ENCODE measurements at regions not wholly inside any gene's neighbourhood (a gene's known extent, or its start where the extent isn't known, plus 50 kb on each side); places are given as distances from the start of the nearest gene placed in this dataset.

- DNase-seq: no peak
Measured at GRCh38 chr4:11546391-11547175, 117.9 kb upstream of the HS3ST1 start.

DNA sequence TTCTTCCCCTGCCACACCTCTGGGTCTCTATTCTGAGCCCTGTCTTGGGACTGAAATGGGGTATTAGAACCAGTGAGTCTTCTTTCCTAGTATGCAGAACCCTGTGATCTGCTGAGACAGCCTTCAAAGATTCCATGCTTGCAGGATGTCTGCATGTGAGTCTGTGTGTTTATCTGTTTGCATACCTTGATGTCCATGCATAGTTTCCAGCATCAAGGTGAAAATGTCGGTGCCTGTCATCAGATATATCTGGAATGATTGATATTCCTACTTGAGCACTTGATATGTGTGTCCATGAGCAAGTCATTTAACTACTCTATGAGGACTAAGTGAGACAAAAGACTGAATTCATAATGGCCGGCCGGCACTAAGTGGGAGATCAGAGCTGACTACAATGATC lies 117.0 kb upstream of the HS3ST1 start:
- no peak for DNase-seq

- DNase-seq: no peak
Measured at GRCh38 chr4:11544211-11544610, 115.5 kb upstream of the HS3ST1 start.

- DNase-seq: no peak
Measured at GRCh38 chr4:11543706-11544105, 115.0 kb upstream of the HS3ST1 start.

DNA sequence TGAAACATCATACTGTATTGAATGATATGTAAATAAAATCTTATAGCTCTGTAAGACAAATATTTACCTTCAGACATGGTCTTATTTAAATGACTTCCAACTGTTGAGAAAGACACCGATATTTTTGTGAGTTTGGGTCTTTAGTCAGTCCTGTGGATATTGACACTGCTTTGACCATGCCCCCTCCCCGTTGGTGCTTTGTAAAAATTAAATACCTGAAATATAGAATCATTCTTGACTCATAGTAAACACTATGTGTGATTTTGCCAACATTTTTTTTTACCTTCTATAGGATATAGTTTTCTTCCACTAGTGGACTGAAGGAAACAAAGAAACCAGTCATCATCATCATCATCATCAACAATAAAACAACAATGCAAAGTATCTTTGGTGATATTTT lies 114.3 kb upstream of the HS3ST1 start:
- no peak for DNase-seq

- no peak for DNase-seq
Measured at GRCh38 chr4:11537846-11538245, 109.2 kb upstream of the HS3ST1 start.

- DNase-seq: no peak
Measured at GRCh38 chr4:11535333-11535732, 106.6 kb upstream of the HS3ST1 start.

DNA sequence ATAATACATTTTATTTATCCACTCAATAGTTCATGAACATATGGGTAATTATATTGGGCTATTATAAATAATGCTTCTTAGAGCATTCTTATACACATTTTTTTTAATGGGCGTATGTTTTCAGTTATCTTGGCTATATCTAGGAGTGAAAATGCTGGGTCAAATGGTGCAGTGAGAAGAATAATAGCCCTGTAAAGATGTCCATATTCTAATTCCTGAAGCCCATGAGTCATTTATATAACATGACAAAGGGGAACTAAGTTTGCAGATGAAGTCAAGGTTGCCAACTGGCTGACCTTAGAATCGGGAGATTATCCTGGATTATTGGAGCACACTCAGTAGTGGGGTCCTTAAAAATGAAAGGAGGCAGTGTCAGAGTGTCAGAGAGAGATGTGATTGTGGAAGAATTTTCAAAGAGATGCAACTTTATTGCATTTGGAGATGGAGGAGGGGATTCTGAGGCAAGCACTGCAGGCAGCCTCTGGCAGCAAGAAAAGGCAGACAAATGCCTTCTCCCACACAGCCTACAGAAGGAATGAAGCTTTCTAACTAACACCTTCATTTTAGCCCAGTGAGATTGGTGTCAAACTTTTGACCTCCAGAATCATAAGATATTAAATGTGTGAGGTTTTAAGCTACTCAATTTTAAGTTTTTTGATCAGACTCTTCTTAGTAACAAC lies 106.1 kb upstream of the HS3ST1 start:
- no peak for DNase-seq

DNA sequence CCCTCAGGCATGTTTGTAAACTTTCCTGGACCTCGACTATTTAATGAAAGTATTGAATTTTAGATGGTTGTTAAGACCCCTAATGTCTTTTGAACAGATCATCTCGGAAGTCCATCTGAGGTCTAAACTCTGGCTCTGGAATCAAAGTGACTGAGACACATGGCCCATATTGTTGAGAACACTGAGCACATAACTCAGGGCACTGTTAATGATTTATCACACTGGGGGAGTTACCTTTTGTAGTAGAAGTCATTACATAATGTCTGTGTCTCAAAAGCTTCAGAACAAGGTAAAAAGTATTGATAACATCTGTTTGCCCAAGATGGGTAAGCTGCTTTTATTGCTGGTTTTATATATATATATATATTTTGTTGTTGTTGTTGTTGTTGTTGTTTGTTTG lies 103.4 kb upstream of the HS3ST1 start:
- no peak for DNase-seq

- DNase-seq: no peak
Measured at GRCh38 chr4:11529625-11530201, 101.0 kb upstream of the HS3ST1 start.

DNA sequence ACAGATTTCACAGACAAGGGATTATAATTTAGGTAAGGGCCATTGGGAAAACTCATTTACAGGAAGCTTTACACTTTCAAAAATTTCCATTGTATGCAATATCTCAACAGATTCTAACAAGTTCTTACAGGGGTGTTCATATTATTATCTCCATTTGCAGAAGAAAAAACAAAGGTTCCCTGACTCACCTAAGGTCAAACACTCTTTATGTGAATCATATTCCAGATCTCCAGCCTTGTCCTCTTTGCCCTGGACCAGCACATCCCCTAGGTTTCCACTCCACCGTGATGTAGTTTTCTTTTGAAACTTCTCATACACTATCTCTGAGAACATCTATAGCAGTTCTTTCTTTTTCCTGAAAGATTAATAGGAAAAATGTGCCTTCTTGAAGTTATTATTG lies 96.4 kb upstream of the HS3ST1 start:
- no peak for DNase-seq

DNA sequence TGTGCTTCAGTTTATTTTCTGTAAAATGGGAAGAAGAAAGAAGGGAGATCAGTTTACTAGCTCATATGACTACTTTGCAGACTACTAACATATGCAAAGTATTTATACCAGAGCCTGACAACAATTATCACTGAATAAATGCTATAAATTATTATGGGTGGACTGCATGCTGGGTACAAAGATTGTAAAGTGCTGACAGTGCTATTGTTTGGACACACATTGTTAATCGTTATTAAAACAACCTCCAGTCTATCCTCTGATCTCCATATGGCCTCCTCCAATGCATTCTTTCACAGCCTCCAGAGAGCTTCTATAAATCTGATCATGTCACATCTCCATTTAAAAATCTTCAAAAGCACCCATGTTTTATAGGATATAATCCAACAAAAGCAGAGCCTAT lies 90.1 kb upstream of the HS3ST1 start:
- no peak for DNase-seq

- no peak for DNase-seq
Measured at GRCh38 chr4:11514779-11515419, 86.2 kb upstream of the HS3ST1 start.

GRCh38 chr4:11514003-11514402 lies 85.3 kb upstream of the HS3ST1 start:
- no peak for DNase-seq

- DNase-seq: no peak
Measured at GRCh38 chr4:11512871-11513270, 84.2 kb upstream of the HS3ST1 start.

DNA sequence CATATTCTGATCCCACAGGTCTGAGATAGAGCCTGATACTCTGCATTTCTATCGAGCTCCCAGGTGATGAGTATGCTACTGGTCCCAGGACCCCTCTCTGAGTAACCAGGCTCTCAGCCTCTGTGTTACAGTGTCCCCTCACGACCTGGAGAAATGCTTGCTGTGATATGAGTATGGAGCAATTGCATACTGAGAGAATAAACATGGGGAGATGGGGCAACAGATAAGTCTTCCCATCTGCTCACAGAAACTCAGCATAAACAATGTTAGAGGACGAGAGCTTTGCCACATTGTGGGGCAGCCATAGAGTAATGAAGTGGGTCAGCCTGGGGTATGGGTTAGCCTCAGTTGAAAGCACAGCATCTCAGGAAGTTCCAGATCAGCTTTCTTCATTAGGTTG lies 82.6 kb upstream of the HS3ST1 start:
- DNase-seq: no peak

DNA sequence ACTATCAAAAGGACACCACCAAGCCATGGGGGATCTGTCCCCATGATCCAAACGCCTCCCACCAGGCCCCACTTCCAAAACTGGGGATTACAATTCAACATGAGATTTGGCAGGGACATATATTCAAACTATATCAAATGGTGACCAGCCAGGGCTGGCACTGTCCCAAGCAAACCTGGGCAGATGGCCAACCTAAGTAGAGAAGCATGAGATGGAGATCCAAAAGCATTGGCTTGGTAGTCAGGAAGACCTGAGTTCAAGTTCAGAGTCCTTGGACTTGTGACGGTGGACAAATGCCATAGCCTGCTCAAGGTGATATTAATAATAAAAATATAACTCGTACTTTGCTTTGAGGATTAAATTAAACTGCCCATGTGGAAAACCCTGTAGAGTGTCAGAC lies 79.2 kb upstream of the HS3ST1 start:
- DNase-seq: no peak

- no peak for DNase-seq
Measured at GRCh38 chr4:11506194-11506593, 77.5 kb upstream of the HS3ST1 start.

DNA sequence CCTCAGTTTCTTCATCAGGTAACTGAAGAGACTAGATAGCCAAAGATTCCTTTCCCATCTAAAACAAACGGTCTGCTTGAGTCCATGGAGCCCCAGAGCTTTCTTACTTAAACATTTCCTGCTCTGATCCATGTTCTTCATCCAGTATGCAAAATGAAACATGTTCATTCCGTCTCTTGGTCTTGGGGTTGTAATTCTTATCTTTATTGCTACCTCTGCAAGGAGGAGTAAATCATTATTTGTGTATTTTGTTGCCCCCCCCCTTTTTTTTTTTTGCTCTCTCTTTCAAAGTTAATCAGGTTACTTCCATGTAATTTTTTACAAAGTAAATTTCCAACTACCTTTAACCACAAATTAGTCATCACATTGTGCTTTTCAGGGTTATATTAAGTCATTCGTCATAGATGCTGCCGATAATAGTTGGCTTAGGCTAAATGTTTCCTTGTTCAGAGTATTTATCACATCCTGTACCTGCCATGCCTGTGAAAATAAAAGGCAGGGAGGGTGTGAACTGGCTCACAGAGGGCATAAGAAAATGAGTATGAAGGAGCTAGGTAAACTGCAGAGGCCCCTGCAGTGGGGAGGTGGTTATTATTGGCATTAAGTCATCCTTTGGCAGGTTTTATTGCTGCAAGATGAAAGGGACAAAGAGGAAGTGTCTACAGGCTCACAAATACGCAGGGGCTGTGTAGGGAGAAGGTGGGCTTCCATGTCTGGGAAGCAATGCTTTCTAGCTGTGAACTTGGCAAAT lies 76.7 kb upstream of the HS3ST1 start:
- DNase-seq: peak; percentile 12

- DNase-seq: no peak
Measured at GRCh38 chr4:11503166-11503565, 74.5 kb upstream of the HS3ST1 start.

- DNase-seq: no peak
Measured at GRCh38 chr4:11497972-11498371, 69.3 kb upstream of the HS3ST1 start.

DNA sequence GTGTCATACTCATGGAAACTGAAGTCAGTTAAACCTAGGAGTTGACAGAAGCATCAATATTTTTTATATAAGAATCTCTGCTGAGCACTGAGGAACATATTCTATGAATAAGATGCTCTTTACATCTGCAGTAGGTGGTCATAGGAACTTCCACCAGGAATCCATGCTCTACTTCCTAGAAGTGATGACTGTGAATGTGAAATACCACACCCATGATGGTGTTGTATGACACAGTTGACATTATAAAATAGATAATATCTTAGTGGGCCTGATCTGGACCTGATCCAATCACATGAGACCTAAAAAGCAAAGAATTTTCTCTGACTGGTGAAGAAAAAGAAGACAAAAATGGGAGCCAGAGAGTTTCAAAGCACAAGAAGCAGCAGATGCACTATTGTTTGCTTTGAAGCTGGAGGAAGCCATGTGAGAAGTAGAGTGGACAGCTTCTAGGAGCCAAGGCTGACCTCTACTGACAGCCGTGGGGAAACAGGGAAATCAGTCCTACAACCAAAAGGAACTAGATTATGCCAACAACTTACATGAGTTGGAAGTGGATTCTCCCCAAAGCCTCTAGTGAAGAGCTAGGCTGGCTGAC lies 68.6 kb upstream of the HS3ST1 start:
- no peak for DNase-seq

- no peak for DNase-seq
Measured at GRCh38 chr4:11496351-11496829, 67.7 kb upstream of the HS3ST1 start.

Measured in activated naive CD4-positive, alpha-beta T cell treated with anti-CD3 and anti-CD28 coated beads, Interleukin-2, amount 50 U/mL, for 16 hours (primary cell).